ENCODE measurements at regions not wholly inside any gene's neighbourhood (a gene's known extent, or its start where the extent isn't known, plus 50 kb on each side); places are given as distances from the start of the nearest gene placed in this dataset.

DNA sequence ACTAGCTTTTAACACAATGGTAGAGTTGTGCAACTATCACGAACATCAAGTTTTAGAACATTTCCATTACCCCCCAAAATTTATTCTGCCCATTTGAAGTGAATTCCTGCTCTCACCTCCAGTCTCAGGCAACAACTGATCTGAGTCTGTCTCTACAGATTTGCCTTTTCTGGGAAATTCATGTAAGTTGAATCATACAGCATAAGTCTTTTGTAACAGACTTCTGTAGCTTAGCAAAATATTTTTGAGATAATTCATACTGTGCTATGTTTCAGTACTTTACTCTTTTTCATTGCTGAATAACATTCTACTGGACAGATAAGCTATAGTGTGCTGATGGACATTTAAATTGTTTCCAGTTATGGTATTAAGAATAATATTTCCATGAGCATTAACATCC, 447.3 kb upstream of the GJE1 start:
- Histone ChIP-seq H3K27me3 (replicated peaks; ENCODE audit: insufficient read depth) (no peaks in the 10 kb centered on the region), H3K79me2 (ENCODE audit: insufficient read depth) (no peaks in the 10 kb centered on the region), H3K27ac (no peak overlapping the region), H4K20me1 (ENCODE audit: insufficient read depth) (no peaks in the 10 kb centered on the region), H3K4me1 (ENCODE audit: insufficient read depth) (0 out of 2 replicates have a peak, but pooled peaks cover 3% of the 10 kb centered on the region), H3K9me3 (ENCODE audit: low read depth) (no peaks in the 10 kb centered on the region), H3K4me3 (no peak overlapping the region), H3K9me2 (ENCODE audit: insufficient read depth) (no peaks in the 10 kb centered on the region; the same call in 1 of the 2 replicates), H3K36me3 (ENCODE audit: low read depth) (no peaks in the 10 kb centered on the region), H2AFZ (no peak overlapping the region), H3K9ac (no peak overlapping the region), H3K4me2 (ENCODE audit: unreplicated experiment) (no peak overlapping the region), H3F3A (ENCODE audit: insufficient read depth) (no peaks in the 10 kb centered on the region)
- WGBS, 2 experiments (ENCODE audit: low coverage in 1 of 2, low lambda C conversion rate in 2 of 2, missing lambda C conversion rate in 2 of 2) = 92 to 93% methylated on average over 1 of the region's 1 CpG
- TF ChIP-seq EZH2phosphoT487 (IDR thresholded peaks at IDR 0.05; ENCODE audit: insufficient read depth, low read depth) = no peak
- TF ChIP-seq EZH2 (IDR thresholded peaks at IDR 0.05; ENCODE audit: insufficient read depth, poor library complexity, severe bottlenecking) = no peak
- peak; percentile 54 for DNase-seq
- in situ Hi-C loops (cut with MboI) = loop anchor here (25.0 kb wide), 1 partner anchor 427 kb away; no protein-coding TSS in a partner anchor

DNA sequence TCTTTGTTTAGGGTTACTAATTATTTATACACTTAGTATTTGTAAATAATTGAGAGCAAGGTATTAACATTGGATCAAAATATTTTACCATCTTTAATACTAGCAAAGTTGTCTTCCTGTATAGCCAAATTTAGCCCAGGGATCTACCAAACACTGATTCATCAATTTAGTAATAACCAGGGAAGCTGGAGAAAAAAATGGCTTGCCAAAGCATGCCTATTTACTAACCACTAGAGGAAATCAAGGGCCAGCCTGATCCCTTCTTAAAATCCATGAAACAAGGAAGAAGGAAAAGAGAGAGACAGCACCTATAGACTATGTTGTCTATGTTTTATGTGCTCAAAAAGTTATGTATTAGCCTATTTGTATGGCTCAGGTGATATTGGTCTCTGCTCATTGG, 450.3 kb upstream of the GJE1 start:
- in situ Hi-C loops (cut with MboI) = loop anchor here (25.0 kb wide), 1 partner anchor 430 kb away; no protein-coding TSS in a partner anchor
- Histone ChIP-seq H3K9me2 (ENCODE audit: insufficient read depth) (no peaks in the 10 kb centered on the region; the same call in 1 of the 2 replicates), H3K27me3 (replicated peaks; ENCODE audit: insufficient read depth) (no peaks in the 10 kb centered on the region), H3F3A (ENCODE audit: insufficient read depth) (no peaks in the 10 kb centered on the region), H3K9ac (no peak overlapping the region), H3K27ac (no peak overlapping the region), H3K36me3 (ENCODE audit: low read depth) (no peaks in the 10 kb centered on the region), H3K4me1 (ENCODE audit: insufficient read depth) (0 out of 2 replicates have a peak, but pooled peaks cover 3% of the 10 kb centered on the region), H4K20me1 (ENCODE audit: insufficient read depth) (no peaks in the 10 kb centered on the region), H3K79me2 (ENCODE audit: insufficient read depth) (no peaks in the 10 kb centered on the region), H3K4me3 (no peak overlapping the region), H3K4me2 (ENCODE audit: unreplicated experiment) (no peak overlapping the region), H2AFZ (no peak overlapping the region), H3K9me3 (ENCODE audit: low read depth) (no peaks in the 10 kb centered on the region)
- no peak for TF ChIP-seq EZH2phosphoT487 (IDR thresholded peaks at IDR 0.05; ENCODE audit: insufficient read depth, low read depth)
- TF ChIP-seq EZH2 (IDR thresholded peaks at IDR 0.05; ENCODE audit: insufficient read depth, poor library complexity, severe bottlenecking) = no peak
- peak; percentile 39 for DNase-seq

DNA sequence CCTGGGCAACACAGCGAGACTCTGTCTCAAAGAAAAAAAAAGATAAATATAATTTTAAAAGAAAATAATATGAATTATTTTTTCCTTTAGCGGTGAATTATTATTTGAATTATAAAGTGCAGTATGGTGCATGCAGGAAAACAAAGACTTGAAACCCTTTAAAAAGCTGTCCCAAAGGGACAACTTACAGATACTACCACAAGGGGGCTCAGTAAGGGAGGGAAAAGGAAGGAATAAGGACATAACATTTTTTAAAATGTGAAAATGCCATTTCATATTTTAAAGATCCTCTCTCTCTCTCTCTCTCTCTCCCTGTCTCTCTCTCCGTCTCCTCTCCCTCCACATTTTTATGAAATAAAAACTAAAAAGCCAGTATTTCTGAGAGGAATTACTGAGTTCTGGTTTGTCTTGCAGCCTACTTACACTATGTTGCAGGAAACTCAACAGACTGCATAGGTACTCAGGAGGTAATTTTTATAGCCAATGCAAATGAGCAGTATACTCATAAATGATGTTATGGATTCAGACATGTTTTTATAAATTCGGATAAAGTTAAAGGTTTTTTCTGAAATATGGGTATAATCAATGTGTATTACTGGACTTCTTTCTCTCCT, 455.0 kb upstream of the GJE1 start:
- WGBS, 2 experiments (ENCODE audit: low coverage in 1 of 2, low lambda C conversion rate in 2 of 2, missing lambda C conversion rate in 2 of 2) = 31 to 32% methylated on average over 4 of the region's 4 CpGs
- in situ Hi-C loops (cut with MboI) = loop anchor here (25.0 kb wide), 1 partner anchor 435 kb away; no protein-coding TSS in a partner anchor
- Histone ChIP-seq H3K4me1 (ENCODE audit: insufficient read depth) (peaks cover 9% of the 10 kb centered on the region), H3K36me3 (ENCODE audit: low read depth) (no peaks in the 10 kb centered on the region), H3K4me3 (no peak overlapping the region), H3K9ac (no peak overlapping the region), H3K27ac (no peak overlapping the region), H3F3A (ENCODE audit: insufficient read depth) (no peaks in the 10 kb centered on the region), H2AFZ (peak overlapping the region; percentile 68), H3K9me2 (ENCODE audit: insufficient read depth) (no peaks in the 10 kb centered on the region; the same call in 1 of the 2 replicates), H4K20me1 (ENCODE audit: insufficient read depth) (no peaks in the 10 kb centered on the region), H3K79me2 (ENCODE audit: insufficient read depth) (no peaks in the 10 kb centered on the region), H3K27me3 (replicated peaks; ENCODE audit: insufficient read depth) (no peaks in the 10 kb centered on the region), H3K9me3 (ENCODE audit: low read depth) (no peaks in the 10 kb centered on the region), H3K4me2 (ENCODE audit: unreplicated experiment) (no peak overlapping the region)
- peak; percentile 61 for DNase-seq
- no peak for TF ChIP-seq EZH2phosphoT487 (IDR thresholded peaks at IDR 0.05; ENCODE audit: insufficient read depth, low read depth)
- no peak for TF ChIP-seq EZH2 (IDR thresholded peaks at IDR 0.05; ENCODE audit: insufficient read depth, poor library complexity, severe bottlenecking)

- 8 to 9% methylated on average over 1 of the region's 1 CpG for WGBS, 2 experiments (ENCODE audit: low coverage in 1 of 2, low lambda C conversion rate in 2 of 2, missing lambda C conversion rate in 2 of 2)
- H3K27me3 ChIP-seq (replicated peaks; ENCODE audit: insufficient read depth) = no peaks in the 10 kb centered on the region
- in situ Hi-C loops (cut with MboI) = loop anchor here (25.0 kb wide), 1 partner anchor 436 kb away; no protein-coding TSS in a partner anchor
These were observed 456.8 kb upstream of the GJE1 start for GRCh38 chr6:141675957-141676356.

More at GRCh38 chr6:141675957-141676356, 456.8 kb upstream of the GJE1 start:
- no peaks in the 10 kb centered on the region for H4K20me1 ChIP-seq (ENCODE audit: insufficient read depth)
- no peaks in the 10 kb centered on the region for H3K36me3 ChIP-seq (ENCODE audit: low read depth)
- TF ChIP-seq EZH2phosphoT487 (IDR thresholded peaks at IDR 0.05; ENCODE audit: insufficient read depth, low read depth) = no peak
- no peak for TF ChIP-seq EZH2 (IDR thresholded peaks at IDR 0.05; ENCODE audit: insufficient read depth, poor library complexity, severe bottlenecking)
- H2AFZ ChIP-seq = peak overlapping the region; percentile 49
- H3K9ac ChIP-seq = no peak overlapping the region
- no peaks in the 10 kb centered on the region for H3F3A ChIP-seq (ENCODE audit: insufficient read depth)
- no peak overlapping the region for H3K27ac ChIP-seq
- H3K9me2 ChIP-seq (ENCODE audit: insufficient read depth) = no peaks in the 10 kb centered on the region
- H3K4me1 ChIP-seq (ENCODE audit: insufficient read depth) = peaks cover 6% of the 10 kb centered on the region
- no peak overlapping the region for H3K4me2 ChIP-seq (ENCODE audit: unreplicated experiment)
- H3K4me3 ChIP-seq = no peak overlapping the region
- H3K79me2 ChIP-seq (ENCODE audit: insufficient read depth) = no peaks in the 10 kb centered on the region
- peak; percentile 37 for DNase-seq
- no peaks in the 10 kb centered on the region for H3K9me3 ChIP-seq (ENCODE audit: low read depth)

All from GM23248 (cell line).